GM23338 (cell line): ENCODE measurements at regions not wholly inside any gene's neighbourhood (a gene's known extent, or its start where the extent isn't known, plus 50 kb on each side); places are given as distances from the start of the nearest gene placed in this dataset.

Source experiments
- CTCF ChIP-seq, 2 experiments: fragments of 200-600 bp in 1 of 2; sonication (generic) in 1 of 2; conservative IDR thresholded peaks; 2 replicates each; pipeline versions ENCODE4 v1.5.1 to v1.6.1; 2016 to 2017; ENCODE audit warnings: antibody characterized with exemption in 2 of 2, low read depth in 2 of 2, mild to moderate bottlenecking in 2 of 2, moderate library complexity in 1 of 2
- EZH2 ChIP-seq: fragments of 200-600 bp; sonication (generic); IDR thresholded peaks from one replicate; pipeline ENCODE4 v1.8.0; 2017; ENCODE audit warnings: antibody characterized with exemption, mild to moderate bottlenecking, low read depth; ENCODE audit not compliant: unreplicated experiment

GRCh38 chr2:61722800-61723199 is 131.1 kb downstream of the FAM161A start:
- no peak for TF ChIP-seq CTCF (conservative IDR thresholded peaks at IDR 0.05; ENCODE audit: low read depth in 2 of 2)
- no peak for TF ChIP-seq EZH2
